ACHN (cell line): ENCODE measurements at regions not wholly inside any gene's neighbourhood (a gene's known extent, or its start where the extent isn't known, plus 50 kb on each side); places are given as distances from the start of the nearest gene placed in this dataset.
"Not testable (repeated sequence)": the region's sequence is repeated elsewhere in the genome, so short reads cannot be mapped to it uniquely, and the experiment has no call there.

Experiments used
- DNase-seq: peaks from one replicate; pipeline ENCODE4 v3.0.0-alpha.2; 2015
- in situ Hi-C: cut with HindIII; loops from 2 replicates; pipeline ENCODE4 v1.10.0; 2017; ENCODE audit warnings: low sequenced_read_pairs, low pct_ligation_motif_present, low pct_unique_long_range_greater_than_20kb

DNA sequence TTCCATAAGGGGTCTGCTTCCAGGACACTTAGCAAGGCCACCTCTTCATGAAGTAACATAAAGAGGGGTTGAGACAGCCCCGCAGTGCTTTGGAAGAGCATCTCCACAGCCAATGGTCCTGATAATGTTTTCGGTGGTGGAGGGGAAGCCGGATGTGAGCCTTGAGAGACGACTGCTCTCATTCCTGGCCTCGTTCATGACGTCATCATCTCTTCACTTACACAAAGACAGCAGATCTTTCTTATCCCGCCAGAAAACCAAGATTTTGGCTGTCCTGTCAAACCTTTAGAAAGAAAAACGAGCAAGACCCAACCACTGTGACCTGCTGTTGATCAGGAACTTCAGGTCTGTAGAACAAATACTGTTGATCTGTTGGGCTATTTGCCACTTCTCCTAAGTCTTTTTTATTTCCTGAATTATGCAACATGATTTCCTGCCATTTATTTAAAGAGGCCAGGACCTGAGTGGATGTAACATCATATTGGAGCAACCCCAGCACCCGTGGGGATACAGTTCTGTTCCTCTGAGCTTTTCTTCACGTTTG lies 89.0 kb upstream of the IRX2 start:
- no peak for DNase-seq
- in situ Hi-C loops, result no loop called here

DNA sequence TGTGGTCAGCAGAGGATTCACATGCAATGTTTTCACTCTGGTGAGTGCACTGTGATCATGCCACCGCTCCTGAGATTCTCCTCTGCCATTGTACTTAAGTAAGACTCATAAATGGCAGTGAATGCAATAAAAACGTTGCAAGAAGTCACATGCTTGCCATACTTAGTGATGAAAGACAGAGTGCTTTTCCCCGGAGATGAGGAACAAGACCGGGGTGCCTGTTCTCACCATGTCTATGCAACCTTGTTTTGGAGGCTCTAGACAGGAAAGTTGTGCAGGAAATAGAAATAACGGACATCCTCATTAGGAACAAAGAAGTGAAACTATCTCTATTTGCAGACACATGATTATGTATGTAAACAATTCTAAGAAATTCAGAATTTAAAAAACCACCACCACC lies 84.7 kb upstream of the IRX2 start:
- in situ Hi-C loops, result no loop called here
- no peak for DNase-seq

DNA sequence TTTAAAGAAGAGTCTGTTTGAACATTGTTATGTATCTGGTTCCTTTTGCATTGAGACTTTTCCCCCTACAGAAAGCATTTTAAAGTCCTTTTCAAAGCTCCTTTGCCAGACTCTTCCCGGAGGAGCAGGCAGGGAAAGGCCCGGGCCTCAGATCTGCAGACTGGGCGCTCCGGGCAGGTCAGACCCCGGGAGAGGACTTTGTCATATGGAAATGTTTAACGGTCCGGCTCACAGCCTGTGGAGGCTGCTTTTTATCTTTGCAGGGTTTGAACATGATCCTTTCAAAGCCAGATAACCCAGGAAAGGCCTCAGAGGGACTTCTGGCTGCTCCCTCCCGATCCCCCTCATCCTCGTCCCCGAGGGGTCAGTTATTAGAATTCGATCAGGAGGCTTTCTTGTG lies 82.1 kb upstream of the IRX2 start:
- in situ Hi-C loops, result no loop called here
- DNase-seq, result no peak

DNA sequence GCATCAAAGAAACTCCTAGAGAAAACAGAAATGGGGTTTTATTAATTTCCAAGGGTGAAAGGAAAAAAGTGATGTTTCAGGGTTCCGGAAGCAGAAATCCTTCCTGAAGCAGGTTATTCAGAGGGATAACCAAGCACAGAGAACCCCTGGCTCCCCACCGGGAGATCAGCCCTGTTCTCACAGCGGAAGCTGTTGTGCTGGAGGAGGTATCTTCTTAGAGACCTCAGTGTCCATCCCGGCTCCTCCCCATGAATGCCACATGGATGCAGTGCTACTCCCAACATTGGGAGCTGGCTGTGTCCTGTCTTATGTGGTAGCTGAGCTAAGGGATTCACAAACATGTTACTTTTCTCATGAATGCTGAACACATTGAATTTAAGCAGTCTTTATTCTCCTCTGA lies 80.9 kb upstream of the IRX2 start:
- DNase-seq, result no peak
- in situ Hi-C loops, result no loop called here

DNA sequence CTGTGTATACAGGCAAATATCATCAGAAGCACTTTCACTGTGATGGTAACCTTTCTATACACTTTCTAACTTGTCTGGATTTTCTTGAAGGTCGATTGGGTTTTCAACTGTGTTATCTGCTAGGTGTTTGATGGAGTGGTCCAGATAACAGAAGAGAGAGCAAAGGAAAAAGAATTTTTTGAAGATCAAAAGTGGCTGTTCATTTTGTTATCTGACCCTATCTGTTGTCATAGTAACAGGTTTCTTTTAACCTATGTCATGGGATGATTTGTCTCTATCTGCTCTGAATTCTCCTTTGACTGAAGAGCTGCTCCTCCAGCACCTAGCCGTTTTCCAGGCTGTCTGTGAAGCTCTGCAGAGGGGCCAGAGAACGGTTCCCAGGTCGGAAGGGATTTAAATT lies 77.8 kb upstream of the IRX2 start:
- in situ Hi-C loops, result no loop called here
- no peak for DNase-seq

DNA sequence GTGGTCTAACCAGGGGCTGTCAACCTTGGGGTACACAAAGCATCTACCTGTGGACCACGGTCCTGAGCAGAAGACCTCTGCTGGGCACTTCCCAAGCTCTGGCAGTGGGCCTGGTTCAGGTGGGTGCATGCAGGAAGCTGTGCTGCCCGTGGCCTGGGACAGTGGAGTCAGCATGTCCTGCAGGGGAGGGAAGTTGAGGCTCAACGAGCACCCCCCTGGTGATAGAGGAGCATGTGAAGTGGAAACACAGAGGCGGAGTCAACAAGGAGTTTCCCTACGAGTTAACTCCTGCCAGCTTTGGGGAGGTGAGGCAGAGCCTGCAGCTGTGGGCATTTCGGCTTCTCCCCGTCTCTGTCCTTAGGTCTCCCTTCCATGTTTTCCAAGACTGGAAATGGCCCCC lies 67.5 kb upstream of the IRX2 start:
- no peak for DNase-seq
- in situ Hi-C loops, result no loop called here

DNA sequence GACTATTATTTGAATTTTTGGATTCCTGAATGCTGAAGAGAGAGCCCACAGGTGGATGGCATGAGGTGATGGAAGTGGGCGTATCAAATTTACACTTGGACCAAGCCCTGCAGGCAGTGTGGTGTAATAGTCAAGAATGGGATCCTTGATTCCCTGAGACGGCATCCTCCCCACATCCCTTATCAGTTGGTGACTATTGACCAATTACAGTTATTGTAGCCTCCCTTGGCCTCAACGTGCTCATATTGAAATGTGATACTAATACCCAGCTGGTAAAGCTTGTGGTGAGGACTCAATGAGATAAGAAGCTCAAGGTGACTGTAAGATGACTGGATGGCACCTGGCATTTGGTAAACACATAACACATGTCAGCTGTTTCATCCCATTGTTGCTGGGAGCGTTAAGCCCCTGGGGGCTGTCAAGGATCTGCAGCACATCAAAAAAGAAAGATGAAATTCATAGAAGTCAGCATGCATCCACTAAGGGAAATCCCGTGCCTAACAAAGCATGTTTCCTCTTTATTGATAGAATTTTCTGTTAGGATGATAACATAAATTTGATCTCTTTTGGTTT lies 65.6 kb upstream of the IRX2 start:
- in situ Hi-C loops, result no loop called here
- no peak for DNase-seq

DNA sequence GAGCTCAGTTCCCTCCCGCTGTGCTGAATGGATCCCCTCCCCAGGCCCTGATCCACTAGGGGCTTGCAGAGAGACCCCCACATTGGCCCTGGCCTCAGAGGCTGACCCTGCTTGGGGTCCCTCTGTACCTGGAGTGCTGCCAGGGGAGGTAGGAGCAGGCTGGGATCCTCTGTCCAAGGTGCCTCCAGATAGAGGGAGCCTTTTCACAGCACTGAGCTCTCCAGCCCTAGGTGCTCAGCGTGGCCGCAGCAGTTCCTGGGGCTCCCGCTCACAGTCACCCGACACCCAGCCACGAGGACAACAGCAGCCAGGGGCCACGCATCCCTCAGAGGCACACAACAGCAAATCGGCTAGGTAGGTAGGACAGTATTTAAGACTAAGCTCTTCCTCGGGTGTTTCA lies 62.2 kb upstream of the IRX2 start:
- no peak for DNase-seq
- in situ Hi-C loops, result no loop called here

DNA sequence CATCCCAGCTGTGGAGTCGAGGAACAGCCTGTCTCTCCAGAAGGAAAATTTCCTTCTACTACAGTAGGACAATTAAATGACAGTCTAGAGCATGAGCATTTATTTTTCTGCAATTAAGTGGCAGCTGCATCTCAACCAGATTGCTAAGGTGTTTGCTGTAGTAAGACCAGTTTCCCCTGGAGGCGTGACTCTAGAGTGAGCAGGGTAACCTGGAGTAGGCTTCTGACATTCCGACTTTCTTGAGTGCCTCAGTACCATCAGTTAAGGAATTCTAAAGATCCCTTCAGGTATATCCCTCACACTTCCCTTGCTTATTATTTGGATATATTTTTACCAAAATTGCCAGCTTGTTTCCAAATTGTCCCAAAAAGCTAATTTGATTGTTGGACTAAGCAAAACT lies 59.2 kb upstream of the IRX2 start:
- DNase-seq, result no peak
- in situ Hi-C loops, result no loop called here

DNA sequence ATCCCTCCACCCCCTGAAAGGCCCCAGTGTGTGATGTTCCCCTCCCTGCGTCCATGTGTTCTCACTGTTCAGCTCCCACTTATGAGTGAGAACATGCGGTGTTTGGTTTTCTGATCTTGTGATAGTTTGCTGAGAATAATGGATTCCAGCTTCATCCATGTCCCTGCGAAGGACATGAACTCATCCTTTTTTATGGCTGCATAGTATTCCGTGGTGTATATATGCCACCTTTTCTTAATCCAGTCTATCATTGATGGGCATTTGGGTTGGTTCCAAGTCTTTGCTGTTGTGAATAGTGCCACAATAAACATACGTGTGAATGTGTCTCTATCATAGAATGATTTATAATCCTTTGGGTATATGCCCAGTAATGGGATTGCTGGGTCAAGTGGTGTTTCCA lies 55.8 kb upstream of the IRX2 start:
- DNase-seq, in situ Hi-C loops: not testable (repeated sequence)

DNA sequence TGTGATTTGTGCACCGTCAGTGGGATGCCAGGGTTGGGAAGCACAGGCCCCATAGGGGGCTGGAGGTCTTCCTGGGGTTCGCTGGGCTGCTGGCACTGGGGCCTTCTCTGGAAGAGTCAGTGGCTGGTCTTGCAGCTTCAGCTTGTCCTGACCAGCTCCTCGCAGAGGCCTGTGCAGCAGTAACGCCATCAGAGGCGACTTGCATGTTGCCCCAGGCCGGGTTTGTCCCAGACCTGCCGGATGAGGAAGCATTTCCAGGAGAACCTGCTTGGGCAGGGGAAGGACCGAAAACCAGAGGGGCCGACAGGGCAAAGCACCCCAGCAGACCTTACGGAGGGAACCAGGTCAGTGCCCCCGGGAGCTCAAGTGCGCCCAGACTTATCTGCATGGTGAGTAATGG lies 54.7 kb upstream of the IRX2 start:
- in situ Hi-C loops, result no loop called here
- no peak for DNase-seq

DNA sequence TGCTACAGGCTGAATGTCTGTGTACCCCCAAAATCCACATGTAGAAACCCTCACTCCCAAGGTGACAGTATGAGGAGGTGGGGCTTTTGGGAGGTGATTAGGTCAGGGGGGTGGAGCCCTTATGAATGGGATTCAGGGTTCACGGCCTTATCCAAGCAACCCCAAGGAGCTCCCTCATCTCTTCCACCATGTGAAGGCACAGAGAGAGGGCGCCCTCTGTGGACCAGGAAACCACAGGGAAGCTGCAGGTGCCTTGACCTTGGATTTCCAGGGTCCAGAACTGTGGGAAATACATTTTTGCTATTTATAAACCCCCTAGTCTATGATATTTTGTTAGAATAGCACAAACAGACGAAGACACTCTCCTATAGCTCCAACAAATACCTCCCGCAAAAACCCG lies 53.6 kb upstream of the IRX2 start:
- in situ Hi-C loops, result no loop called here
- no peak for DNase-seq

DNA sequence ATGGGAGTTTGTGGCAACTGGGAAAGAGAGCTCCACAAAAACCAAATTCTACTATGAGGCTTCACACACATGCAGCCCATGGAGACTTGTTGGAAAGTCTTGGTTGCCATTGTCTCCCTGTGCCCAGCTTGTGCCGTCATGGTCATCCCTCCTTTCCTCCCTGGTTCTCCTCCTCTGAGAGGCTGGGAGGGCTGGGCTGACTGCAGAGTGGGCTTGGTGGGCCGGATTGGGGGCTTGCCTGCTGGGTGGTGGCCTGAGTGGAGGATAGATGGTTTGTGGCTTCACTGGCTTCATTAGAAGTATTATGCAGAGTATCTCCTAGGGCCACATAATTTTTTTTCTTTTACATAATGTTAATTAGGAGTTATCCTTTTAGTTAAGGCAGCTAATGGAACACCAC lies 52.3 kb upstream of the IRX2 start:
- in situ Hi-C loops, result no loop called here
- no peak for DNase-seq

DNA sequence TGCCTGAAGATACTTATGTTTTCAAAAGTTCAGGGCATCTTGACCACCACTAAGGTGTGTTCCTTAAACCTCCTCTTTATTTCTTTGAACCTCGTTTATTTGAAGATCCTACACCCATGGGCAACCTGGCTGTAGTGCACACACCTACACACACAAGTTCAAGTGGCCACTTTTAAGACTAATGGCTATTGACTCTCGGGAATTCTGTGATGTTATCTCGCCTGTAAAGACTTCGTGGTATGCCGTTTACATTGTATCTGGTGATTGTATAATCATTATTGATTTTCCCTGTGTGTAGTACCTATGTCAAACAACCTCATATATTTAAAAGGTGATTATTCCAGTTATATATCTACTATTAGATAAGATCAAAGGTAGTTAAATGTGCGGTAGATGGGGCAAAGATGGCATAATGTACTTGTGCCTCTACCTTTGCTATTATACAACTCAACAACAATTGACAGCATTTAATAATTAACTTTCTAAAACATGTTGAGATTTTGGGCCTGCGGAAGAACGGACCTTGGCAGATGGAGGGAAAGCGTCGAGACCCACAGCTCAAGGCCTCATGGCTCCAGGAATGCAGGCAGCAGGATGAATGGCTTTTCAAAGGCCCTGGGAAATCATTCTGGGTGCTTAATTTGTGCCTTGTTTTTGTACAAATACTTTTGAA lies 51.4 kb upstream of the IRX2 start:
- DNase-seq, result no peak
- in situ Hi-C loops, result no loop called here

DNA sequence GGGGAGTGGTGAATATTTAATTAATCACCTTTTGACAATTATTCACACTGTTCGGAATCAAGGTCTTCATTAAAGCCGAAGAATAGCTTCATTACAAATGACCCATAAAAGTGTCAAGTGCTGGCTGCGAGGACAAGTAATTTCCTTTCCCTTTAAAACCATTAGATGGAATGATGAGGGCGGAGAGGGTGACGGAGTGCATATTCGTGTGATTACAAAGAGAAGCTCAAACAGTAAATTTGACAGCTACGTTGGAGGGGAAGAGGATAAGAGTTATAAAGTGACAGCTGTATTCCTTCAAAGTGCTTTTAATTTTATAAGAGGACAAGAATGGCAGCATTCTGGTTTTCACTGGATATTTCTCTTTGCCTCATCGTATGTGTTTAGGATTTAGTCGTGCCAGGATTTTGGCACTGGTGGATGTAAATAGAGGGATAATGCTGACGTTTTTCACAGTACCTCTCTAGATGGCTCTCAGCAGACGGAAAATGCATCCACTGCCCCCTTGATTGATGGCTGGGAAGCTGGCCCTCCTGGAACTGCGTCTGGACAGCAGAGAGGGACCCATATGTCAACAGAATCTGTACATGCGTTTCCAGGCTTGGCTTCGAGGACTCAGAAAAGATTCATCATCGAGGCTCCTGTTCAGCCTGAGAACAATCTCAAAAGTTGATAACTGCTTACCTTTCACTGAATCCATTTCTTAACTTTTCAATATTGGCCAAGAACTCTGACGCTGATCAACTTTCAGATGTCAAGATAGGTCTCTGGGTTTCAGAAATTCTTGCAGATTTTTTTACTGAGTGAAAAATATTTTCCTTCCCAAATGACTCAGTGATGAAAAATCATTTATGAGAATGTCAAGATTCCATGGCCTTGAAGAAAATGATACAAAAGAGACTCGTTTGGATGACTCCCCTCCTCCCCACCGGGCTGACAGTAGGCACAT lies 50.4 kb upstream of the IRX2 start:
- no peak for DNase-seq
- in situ Hi-C loops, result no loop called here
